Neural cell (in vitro differentiated cells): ENCODE measurements at regions not wholly inside any gene's neighbourhood (a gene's known extent, or its start where the extent isn't known, plus 50 kb on each side); places are given as distances from the start of the nearest gene placed in this dataset.
A peak's percentile ranks its signal among the peaks of the same experiment; 100 is the strongest.

Experiments used
- EZH2 ChIP-seq: fragments of 200-600, 300-800 bp; shearing (Covaris generic), sonication (generic); IDR thresholded peaks from 2 replicates; pipeline ENCODE4 v1.6.1; 2014; ENCODE audit warnings: antibody characterized with exemption, low read length, borderline replicate concordance, mild to moderate bottlenecking; ENCODE audit not compliant: insufficient read depth, poor library complexity, severe bottlenecking
- RAD21 ChIP-seq: fragments of 450-650 bp; conservative IDR thresholded peaks from 2 replicates; pipeline ENCODE4 v1.6.1; 2014; ENCODE audit warnings: antibody characterized with exemption, mild to moderate bottlenecking, moderate library complexity
- TF ChIP-seq, protein P1 (sequence below): fragments of 450-650 bp; IDR thresholded peaks from 2 replicates; pipeline ENCODE4 v1.5.1; 2014; ENCODE audit warnings: antibody characterized with exemption, mild to moderate bottlenecking, moderate library complexity; ENCODE audit not compliant: poor library complexity, severe bottlenecking

DNA sequence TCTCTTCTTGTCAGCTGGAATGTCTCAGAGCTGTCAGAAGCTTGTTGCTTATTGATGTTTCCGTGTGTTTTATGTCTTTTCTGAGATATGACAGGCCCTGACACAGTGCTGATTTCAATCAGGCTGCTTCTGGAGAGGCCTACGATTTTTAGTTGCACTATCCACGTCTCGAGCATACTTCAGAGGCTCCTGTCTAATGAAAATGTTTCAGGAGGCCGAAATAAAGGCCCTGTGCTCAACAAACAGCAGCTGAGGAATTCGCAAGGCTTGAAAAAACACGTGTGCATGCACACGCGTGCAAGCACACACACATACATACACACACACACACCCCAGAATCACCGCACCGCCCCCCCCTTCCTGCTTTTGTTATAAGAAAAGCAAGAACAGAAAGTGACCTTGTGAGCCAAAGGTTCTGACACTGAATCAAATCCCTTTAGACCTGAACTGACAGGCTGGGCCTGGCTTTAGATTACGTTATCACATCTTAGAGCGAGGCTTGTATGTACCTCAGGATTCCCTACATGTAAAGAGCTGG, 296.6 kb downstream of the NR2F2 start:
- TF ChIP-seq EZH2: no peak
- TF ChIP-seq, protein P1, sequence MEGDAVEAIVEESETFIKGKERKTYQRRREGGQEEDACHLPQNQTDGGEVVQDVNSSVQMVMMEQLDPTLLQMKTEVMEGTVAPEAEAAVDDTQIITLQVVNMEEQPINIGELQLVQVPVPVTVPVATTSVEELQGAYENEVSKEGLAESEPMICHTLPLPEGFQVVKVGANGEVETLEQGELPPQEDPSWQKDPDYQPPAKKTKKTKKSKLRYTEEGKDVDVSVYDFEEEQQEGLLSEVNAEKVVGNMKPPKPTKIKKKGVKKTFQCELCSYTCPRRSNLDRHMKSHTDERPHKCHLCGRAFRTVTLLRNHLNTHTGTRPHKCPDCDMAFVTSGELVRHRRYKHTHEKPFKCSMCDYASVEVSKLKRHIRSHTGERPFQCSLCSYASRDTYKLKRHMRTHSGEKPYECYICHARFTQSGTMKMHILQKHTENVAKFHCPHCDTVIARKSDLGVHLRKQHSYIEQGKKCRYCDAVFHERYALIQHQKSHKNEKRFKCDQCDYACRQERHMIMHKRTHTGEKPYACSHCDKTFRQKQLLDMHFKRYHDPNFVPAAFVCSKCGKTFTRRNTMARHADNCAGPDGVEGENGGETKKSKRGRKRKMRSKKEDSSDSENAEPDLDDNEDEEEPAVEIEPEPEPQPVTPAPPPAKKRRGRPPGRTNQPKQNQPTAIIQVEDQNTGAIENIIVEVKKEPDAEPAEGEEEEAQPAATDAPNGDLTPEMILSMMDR: no peak
- TF ChIP-seq RAD21: peak; percentile 9
